ENCODE measurements at regions not wholly inside any gene's neighbourhood (a gene's known extent, or its start where the extent isn't known, plus 50 kb on each side); places are given as distances from the start of the nearest gene placed in this dataset.
"Not testable (repeated sequence)": the region's sequence is repeated elsewhere in the genome, so short reads cannot be mapped to it uniquely, and the experiment has no call there.

DNA sequence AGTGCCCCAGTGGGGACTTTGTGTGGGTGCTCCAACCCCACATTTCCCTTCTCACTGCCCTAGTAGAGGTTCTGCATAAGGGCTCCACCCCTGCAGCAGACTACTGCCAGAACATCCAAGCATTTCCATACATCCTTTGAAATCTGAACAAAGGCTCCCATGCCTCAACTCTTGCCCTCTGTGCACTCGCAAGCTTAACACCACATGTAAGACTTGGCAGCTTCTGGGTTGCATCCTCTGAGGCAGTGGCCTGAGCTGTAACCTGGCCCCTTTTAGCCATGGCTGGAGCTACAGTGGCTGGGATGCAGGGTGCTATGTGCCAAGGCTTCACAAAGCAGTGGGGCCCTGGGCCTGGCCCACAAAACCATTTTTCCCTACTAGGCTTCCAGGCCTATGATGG, 128.9 kb downstream of the TYW3 start:
- WGBS, 10 experiments: 0 to 100% (median 49%) methylated on average over 1 of the region's 1 CpG; no CpG with 5 or more reads in 6 of the 10 experiments
- peak in 3 of 8 experiments; percentile 82 to 84 (median 83) for ATAC-seq (replicated peaks in 6 of 8)
- Histone ChIP-seq H3K4me1 (replicated peaks in 1 of 2) (no peaks in the 10 kb centered on the region), H3K4me3 (no peak overlapping the region), H3K27ac (no peak overlapping the region)
- in situ Hi-C loops (cut with MboI; ENCODE audit: low pct_unique_long_range_greater_than_20kb in 2 of 9, low sequenced_read_pairs in 9 of 9, unreplicated experiment in 9 of 9): no loop called here

DNA sequence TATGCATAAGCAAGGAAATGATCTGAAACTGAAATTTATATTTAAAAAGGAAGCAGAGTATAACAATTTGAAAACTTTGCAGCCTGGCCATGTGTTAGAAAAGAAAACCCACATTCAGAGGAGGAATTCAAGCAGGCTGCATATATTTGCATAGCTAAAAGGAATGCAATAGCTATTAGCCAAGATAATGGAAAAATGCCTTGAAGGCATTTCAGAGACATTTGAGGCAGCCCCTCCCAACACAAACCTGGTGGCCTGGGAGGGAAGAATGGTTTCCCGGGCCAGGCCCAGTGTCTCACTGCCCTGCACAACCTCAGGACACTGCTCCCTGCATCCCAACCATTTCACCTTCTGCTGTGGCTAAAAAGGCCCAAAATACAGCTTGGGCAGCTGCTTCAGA, 136.8 kb downstream of the TYW3 start:
- ATAC-seq (replicated peaks in 6 of 8): peak in 3 of 8 experiments; percentile 85 to 98 (median 95)
- H3K27ac ChIP-seq: no peak overlapping the region
- in situ Hi-C loops (cut with MboI; ENCODE audit: low pct_unique_long_range_greater_than_20kb in 2 of 9, low sequenced_read_pairs in 9 of 9, unreplicated experiment in 9 of 9): no loop called here

DNA sequence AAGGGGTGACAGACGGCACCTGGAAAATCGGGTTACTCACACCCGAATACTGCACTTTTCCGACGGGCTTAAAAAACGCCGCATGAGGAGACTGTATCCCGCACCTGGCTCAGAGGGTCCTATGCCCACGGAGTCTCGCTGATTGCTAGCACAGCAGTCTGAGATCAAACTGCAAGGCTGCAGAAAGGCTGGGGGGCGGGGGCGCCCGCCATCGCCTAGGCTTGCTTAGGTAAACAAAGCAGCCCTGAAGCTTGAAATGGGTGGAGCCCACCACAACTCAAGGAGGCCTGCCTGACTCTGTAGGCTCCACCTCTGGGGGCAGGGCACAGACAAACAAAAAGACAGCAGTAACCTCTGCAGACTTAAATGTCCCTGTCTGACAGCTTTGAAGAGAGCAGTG, 144.4 kb downstream of the TYW3 start:
- in situ Hi-C loops (cut with MboI; ENCODE audit: low pct_unique_long_range_greater_than_20kb in 2 of 9, low sequenced_read_pairs in 9 of 9, unreplicated experiment in 9 of 9); H3K4me1 ChIP-seq (replicated peaks in 1 of 2); H3K4me3 ChIP-seq; ATAC-seq (replicated peaks in 6 of 8); H3K27ac ChIP-seq: not testable (repeated sequence)
- 60 to 79% (median 70%) methylated on average over 2 to 10 of the region's 14 CpGs; no CpG with 5 or more reads in 6 of the 10 experiments for WGBS, 10 experiments

More for the DNA sequence above, 136.8 kb downstream of the TYW3 start:
- H3K4me3 ChIP-seq: no peak overlapping the region
- H3K4me1 ChIP-seq (replicated peaks in 1 of 2): no peaks in the 10 kb centered on the region
- 0 to 57% (median 31%) methylated on average over 1 of the region's 1 CpG; no CpG with 5 or more reads in 4 of the 10 experiments for WGBS, 10 experiments

DNA sequence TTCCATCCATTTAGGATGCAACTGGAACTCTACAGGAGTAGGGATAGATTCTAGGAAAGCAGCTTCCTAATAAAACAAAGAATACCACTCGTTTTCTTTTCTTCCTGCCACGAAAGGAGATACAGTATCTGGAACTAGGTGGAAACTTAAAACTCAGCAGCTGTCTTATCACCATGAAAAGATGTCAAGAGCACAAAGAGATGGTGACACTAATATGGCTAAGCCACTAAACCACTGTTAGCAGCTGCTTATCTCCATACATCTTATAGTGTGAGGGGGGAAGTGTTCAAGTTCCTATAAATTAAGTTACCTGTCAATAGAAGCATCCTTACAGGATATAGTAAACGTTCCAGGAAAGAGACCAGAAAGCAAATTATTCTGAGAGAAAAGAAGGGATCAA, 162.5 kb downstream of the TYW3 start:
- H3K4me1 ChIP-seq (replicated peaks in 1 of 2): no peaks in the 10 kb centered on the region
- in situ Hi-C loops (cut with MboI; ENCODE audit: low pct_unique_long_range_greater_than_20kb in 2 of 9, low sequenced_read_pairs in 9 of 9, unreplicated experiment in 9 of 9): no loop called here
- no peak overlapping the region for H3K27ac ChIP-seq
- H3K4me3 ChIP-seq: no peak overlapping the region
- WGBS, 10 experiments: 0 to 84% (median 67%) methylated on average over 1 to 3 of the region's 3 CpGs; no CpG with 5 or more reads in 1 of the 10 experiments
- ATAC-seq (replicated peaks in 6 of 8): no peak

DNA sequence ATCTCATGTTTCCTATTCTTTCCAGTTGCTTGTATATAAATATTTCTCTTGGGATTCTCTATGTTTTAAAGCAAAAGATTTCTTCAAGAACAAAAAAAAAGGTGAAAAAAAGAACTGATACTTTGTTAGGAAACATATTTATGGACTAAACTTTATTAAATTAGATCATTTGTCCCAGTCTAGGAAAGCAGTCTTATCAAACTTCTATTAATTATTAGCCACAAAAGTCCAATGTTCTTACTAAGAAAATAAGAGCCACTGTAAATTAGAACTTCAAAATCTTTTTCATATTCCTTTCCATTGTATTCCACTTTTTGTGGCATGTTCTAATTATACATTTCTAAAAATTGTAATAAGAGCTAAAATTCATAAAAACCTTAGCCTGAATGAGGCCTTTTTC, 175.2 kb downstream of the TYW3 start:
- Histone ChIP-seq H3K4me3 (no peak overlapping the region), H3K4me1 (replicated peaks in 1 of 2) (no peaks in the 10 kb centered on the region), H3K27ac (no peak overlapping the region)
- no peak for ATAC-seq (replicated peaks in 6 of 8)
- in situ Hi-C loops (cut with MboI; ENCODE audit: low pct_unique_long_range_greater_than_20kb in 2 of 9, low sequenced_read_pairs in 9 of 9, unreplicated experiment in 9 of 9): no loop called here

DNA sequence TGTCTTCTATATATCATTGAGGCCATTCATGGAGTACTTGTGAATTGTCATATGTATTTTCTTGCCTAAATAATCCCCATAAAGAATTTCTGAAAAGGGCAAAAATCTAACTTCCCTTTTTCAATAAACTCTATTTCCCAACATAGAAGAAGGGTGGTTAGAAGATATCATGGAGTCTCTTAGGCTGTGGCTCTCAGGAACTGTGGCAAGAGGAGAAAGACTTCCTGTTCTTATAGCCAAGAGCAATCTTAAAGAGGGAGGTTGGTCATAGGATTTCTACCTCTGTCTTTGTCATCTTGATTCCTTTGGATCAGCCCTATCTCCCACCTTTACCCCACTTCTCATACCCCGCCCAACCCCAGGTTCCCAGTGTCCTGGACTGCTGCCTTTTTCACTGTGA, 175.8 kb downstream of the TYW3 start:
- WGBS, 10 experiments: 60 to 88% (median 83%) methylated on average over 1 of the region's 1 CpG; no CpG with 5 or more reads in 6 of the 10 experiments
- ATAC-seq (replicated peaks in 6 of 8): no peak
- in situ Hi-C loops (cut with MboI; ENCODE audit: low pct_unique_long_range_greater_than_20kb in 2 of 9, low sequenced_read_pairs in 9 of 9, unreplicated experiment in 9 of 9): no loop called here

DNA sequence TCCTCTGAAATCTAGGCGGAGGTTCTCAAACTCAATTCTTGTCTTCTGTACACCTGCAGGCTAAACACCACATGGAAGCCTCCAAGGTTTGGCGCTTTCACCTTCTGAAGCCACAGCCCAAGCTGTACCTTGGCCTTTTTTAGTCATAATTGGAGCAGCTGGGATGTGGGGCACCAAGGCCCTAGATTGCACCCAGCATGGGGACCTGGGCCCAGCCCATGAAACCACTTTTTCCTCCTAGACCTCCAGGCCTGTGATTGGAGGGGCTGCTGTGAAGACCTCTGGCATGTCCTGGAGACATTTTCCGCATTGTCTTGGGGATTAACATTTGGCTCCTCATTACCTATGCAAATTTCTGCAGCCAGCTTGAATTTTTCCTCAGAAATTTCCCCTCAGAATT, 181.0 kb downstream of the TYW3 start:
- ATAC-seq (replicated peaks in 6 of 8): no peak
- WGBS, 10 experiments: 0 to 89% (median 59%) methylated on average over 1 to 3 of the region's 3 CpGs
- in situ Hi-C loops (cut with MboI; ENCODE audit: low pct_unique_long_range_greater_than_20kb in 2 of 9, low sequenced_read_pairs in 9 of 9, unreplicated experiment in 9 of 9): no loop called here

More for the DNA sequence above, 175.8 kb downstream of the TYW3 start:
- Histone ChIP-seq H3K4me1 (replicated peaks in 1 of 2) (no peaks in the 10 kb centered on the region), H3K27ac (no peak overlapping the region), H3K4me3 (no peak overlapping the region)

DNA sequence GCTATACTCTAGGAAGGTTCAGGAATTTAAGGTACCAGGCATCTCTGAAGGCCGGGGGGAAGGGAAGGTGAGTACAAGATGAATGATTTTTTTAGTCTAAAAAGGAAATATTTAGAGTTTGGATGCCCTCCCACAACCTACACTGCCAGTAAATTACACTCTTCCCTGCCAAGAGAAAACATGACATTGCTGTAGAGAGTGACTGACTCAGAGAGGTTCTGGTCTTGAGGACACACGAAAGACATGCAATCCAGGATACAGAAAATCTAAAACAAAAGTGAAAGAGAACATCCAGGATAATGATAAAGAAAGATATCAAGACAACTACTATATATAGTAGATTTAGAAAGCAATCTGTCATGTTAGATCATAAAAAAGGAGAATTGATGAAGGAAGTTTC, 200.5 kb downstream of the TYW3 start:
- in situ Hi-C loops (cut with MboI; ENCODE audit: low pct_unique_long_range_greater_than_20kb in 2 of 9, low sequenced_read_pairs in 9 of 9, unreplicated experiment in 9 of 9): no loop called here
- peak in 2 of 8 experiments; percentile 34 to 67 for ATAC-seq (replicated peaks in 6 of 8)
- H3K27ac ChIP-seq: no peak overlapping the region
- no peak overlapping the region for H3K4me3 ChIP-seq
- H3K4me1 ChIP-seq (replicated peaks in 1 of 2): no peaks in the 10 kb centered on the region
- WGBS, 10 experiments: 7 to 100% (median 74%) methylated on average over 1 to 2 of the region's 2 CpGs

More for the DNA sequence above, 181.0 kb downstream of the TYW3 start:
- no peak overlapping the region for H3K27ac ChIP-seq
- H3K4me3 ChIP-seq: no peak overlapping the region
- H3K4me1 ChIP-seq (replicated peaks in 1 of 2): no peaks in the 10 kb centered on the region

DNA sequence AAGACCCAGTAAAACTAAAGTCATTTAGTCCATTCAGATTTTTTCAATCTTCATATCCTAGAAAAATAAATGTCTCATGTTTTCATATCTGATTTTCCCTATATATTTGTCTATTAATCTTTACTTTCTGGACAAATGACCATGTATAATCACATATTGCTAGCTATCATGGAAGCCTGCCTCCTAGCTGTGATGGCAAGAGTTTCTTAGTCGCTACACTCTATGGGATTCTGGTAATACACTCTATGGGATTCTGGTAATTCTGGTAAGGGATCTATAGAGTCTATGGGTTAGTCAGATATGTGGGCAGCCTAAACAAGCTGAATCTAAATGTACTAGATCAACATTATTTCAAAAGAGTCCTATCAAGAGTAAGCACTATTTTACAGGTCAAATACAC, 198.7 kb upstream of the LHX8 start:
- Histone ChIP-seq H3K4me1 (replicated peaks in 1 of 2) (no peaks in the 10 kb centered on the region), H3K27ac (no peak overlapping the region), H3K4me3 (no peak overlapping the region)
- ATAC-seq (replicated peaks in 6 of 8): no peak
- in situ Hi-C loops (cut with MboI; ENCODE audit: low pct_unique_long_range_greater_than_20kb in 2 of 9, low sequenced_read_pairs in 9 of 9, unreplicated experiment in 9 of 9): no loop called here
- 0 to 100% (median 100%) methylated on average over 1 of the region's 1 CpG; no CpG with 5 or more reads in 3 of the 10 experiments for WGBS, 10 experiments

DNA sequence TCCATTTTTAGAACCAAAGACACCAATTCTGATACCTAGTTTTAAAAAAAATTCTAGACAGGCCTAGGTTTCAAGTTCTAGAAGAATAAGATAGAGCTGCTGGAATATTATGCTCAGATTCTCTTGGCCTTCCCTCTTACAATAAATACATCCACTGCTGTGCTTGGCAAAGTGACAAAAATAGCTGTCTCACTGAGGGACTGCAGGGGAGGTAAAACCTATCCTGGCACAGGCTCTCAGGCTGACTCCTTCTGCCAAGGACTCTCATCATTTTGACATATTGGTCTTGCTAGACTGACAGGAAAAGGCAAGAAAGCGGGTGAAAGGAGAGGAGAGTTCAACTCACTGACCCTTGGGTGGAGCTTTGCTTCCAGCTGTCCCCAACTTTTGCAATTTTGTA, 197.0 kb upstream of the LHX8 start:
- Histone ChIP-seq H3K27ac (no peak overlapping the region), H3K4me1 (replicated peaks in 1 of 2) (no peaks in the 10 kb centered on the region), H3K4me3 (no peak overlapping the region)
- ATAC-seq (replicated peaks in 6 of 8): peak in 1 of 8 experiments; percentile 35
- 0 to 86% (median 31%) methylated on average over 1 of the region's 1 CpG; no CpG with 5 or more reads in 2 of the 10 experiments for WGBS, 10 experiments
- in situ Hi-C loops (cut with MboI; ENCODE audit: low pct_unique_long_range_greater_than_20kb in 2 of 9, low sequenced_read_pairs in 9 of 9, unreplicated experiment in 9 of 9): no loop called here

DNA sequence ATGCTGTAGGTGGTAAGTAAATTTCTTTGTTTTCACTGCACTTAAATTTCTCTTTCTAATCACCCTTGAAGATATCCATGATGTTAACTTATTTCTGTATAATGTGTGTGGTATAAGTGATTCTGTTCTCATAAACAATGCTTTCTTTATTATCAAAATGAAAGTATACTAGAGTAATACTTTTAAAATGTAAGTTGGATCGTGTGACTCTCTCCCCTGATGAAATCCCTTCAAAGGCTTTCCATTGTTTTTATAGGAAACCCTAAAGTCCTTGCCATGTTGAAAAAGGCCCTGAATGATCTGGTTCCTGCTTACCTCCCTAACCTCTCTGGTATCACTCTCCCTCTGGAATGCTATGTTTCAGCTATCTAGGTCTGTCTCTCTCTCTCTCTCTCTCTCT, 191.1 kb upstream of the LHX8 start:
- H3K4me3 ChIP-seq: no peak overlapping the region
- ATAC-seq (replicated peaks in 6 of 8): no peak
- in situ Hi-C loops (cut with MboI; ENCODE audit: low pct_unique_long_range_greater_than_20kb in 2 of 9, low sequenced_read_pairs in 9 of 9, unreplicated experiment in 9 of 9): no loop called here
- no peaks in the 10 kb centered on the region for H3K4me1 ChIP-seq (replicated peaks in 1 of 2)
- no peak overlapping the region for H3K27ac ChIP-seq
- whole genome bisulfite sequencing, 10 experiments: 0 to 90% (median 46%) methylated on average over 1 of the region's 1 CpG; no CpG with 5 or more reads in 2 of the 10 experiments

DNA sequence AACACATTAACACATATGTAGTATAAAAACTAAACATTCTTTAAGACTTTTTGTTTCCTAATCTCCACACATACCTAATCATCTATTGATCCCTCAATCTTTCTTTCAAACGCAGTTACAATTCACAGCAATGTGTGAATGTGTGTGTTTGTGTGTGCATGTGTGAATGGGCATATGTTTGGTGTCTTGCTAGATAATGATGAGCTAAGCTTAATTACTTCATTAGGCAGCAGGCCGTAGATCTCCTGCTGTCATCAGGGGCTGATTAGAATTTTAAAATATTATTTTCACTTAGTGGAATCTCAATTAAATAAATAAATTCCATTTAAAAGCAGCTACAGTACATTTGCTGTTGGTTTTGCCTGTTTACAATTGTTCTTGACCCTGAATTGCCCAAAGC, 187.8 kb upstream of the LHX8 start:
- H3K27ac ChIP-seq: no peak overlapping the region
- in situ Hi-C loops (cut with MboI; ENCODE audit: low pct_unique_long_range_greater_than_20kb in 2 of 9, low sequenced_read_pairs in 9 of 9, unreplicated experiment in 9 of 9): no loop called here
- WGBS, 10 experiments: 15 to 94% (median 77%) methylated on average over 1 to 2 of the region's 2 CpGs
- H3K4me1 ChIP-seq (replicated peaks in 1 of 2): no peaks in the 10 kb centered on the region
- no peak overlapping the region for H3K4me3 ChIP-seq
- no peak for ATAC-seq (replicated peaks in 6 of 8)

DNA sequence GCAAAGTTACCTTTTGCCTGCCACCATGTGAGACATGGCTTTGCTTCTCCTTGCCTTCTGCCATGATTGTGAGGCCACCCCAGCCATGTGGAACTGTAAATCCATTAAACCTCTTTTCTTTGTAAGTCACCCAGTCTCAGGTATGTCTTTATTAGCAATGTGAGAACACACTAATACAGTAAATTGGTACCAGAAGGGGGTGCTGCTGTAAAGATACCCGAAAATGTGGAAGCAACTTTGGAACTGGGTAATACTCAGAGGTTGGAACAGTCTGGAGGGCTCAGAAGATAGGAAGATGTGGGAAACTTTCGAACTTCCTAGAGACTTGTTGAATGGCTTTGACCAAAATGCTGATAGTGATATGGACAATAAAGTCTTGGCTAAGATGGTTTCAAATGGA, 184.8 kb upstream of the LHX8 start:
- in situ Hi-C loops (cut with MboI; ENCODE audit: low pct_unique_long_range_greater_than_20kb in 2 of 9, low sequenced_read_pairs in 9 of 9, unreplicated experiment in 9 of 9); ATAC-seq (replicated peaks in 6 of 8): not testable (repeated sequence)
- WGBS, 10 experiments: 0 to 86% (median 72%) methylated on average over 1 to 2 of the region's 2 CpGs; no CpG with 5 or more reads in 4 of the 10 experiments

DNA sequence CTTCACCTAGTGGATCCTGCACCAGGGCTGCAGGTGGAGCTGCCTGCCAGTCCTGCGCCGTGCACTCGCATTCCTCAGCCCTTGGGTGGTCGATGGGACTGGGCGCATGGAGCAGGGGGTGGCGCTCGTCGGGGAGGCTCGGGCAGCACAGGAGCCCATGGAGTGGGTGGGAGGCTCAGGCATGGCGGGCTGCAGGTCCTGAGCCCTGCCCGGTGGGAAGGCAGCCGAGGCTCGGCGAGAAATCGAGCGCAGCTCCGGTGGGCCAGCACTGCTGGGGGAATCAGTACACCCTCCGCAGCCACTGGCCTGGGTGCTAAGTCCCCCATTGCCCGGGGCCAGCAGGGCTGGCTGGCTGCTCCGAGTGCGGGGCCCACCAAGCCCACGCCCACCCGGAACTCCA, 182.2 kb upstream of the LHX8 start:
- 93% methylated on average over 3 of the region's 23 CpGs; no CpG with 5 or more reads in 9 of the 10 experiments for WGBS, 10 experiments
- H3K4me1 ChIP-seq (replicated peaks in 1 of 2); H3K27ac ChIP-seq; H3K4me3 ChIP-seq; ATAC-seq (replicated peaks in 6 of 8); in situ Hi-C loops (cut with MboI; ENCODE audit: low pct_unique_long_range_greater_than_20kb in 2 of 9, low sequenced_read_pairs in 9 of 9, unreplicated experiment in 9 of 9): not testable (repeated sequence)

More for the DNA sequence above, 184.8 kb upstream of the LHX8 start:
- not testable (repeated sequence) for H3K4me3 ChIP-seq; H3K27ac ChIP-seq; H3K4me1 ChIP-seq (replicated peaks in 1 of 2)

Measured in motor neuron (in vitro differentiated cells).